BLaER1 (cell line): ENCODE measurements at regions not wholly inside any gene's neighbourhood (a gene's known extent, or its start where the extent isn't known, plus 50 kb on each side); places are given as distances from the start of the nearest gene placed in this dataset.
A peak's percentile ranks its signal among the peaks of the same experiment; 100 is the strongest.
"Not testable (repeated sequence)": the region's sequence is repeated elsewhere in the genome, so short reads cannot be mapped to it uniquely, and the experiment has no call there.

ENCODE experiments used
- H3K27ac ChIP-seq: shearing (Covaris generic); formaldehyde crosslinking; 2 replicates; pipeline ENCODE4 v1.8.1; 2022
- H3K27me3 ChIP-seq: shearing (Covaris generic); formaldehyde crosslinking; 2 replicates; pipeline ENCODE4 v1.8.1; 2022
- H3K36me3 ChIP-seq: shearing (Covaris generic); formaldehyde crosslinking; 2 replicates; pipeline ENCODE4 v1.8.1; 2022
- H3K4me1 ChIP-seq: shearing (Covaris generic); formaldehyde crosslinking; 2 replicates; pipeline ENCODE4 v1.8.1; 2022
- H3K4me2 ChIP-seq: shearing (Covaris generic); formaldehyde crosslinking; 2 replicates; pipeline ENCODE4 v1.8.1; 2022
- H3K4me3 ChIP-seq: shearing (Covaris generic); formaldehyde crosslinking; 2 replicates; pipeline ENCODE4 v1.8.1; 2022
- H3K9ac ChIP-seq: shearing (Covaris generic); formaldehyde crosslinking; 2 replicates; pipeline ENCODE4 v1.8.1; 2022
- H3K9me3 ChIP-seq: shearing (Covaris generic); formaldehyde crosslinking; 2 replicates; pipeline ENCODE4 v1.8.1; 2022
- H4K20me1 ChIP-seq: shearing (Covaris generic); formaldehyde crosslinking; 2 replicates; pipeline ENCODE4 v1.8.1; 2022
- Cebpa-rat ChIP-seq: shearing (Covaris generic); IDR thresholded peaks from 2 replicates; pipeline ENCODE4 v1.8.1; 2022

DNA sequence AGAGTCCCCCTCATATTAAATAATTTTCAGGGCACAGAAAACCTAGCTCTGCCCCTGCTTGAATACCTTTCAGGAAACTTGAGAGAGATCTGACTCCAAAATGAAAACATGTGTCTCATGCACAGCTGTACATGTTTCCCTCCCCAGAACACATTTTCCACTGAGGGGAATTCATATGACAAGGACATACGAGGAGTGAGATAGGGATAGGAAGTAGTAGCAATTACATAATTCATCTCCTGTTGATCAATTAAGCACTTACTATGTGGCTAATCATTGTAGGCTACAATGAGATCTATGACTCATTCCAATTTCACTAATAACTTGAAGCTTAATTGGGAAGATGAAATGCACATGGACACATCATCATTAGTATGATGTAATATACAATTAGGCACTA lies 302.1 kb downstream of the PCDH11X start:
- not testable (repeated sequence) for H3K9ac ChIP-seq, H3K36me3 ChIP-seq, H3K9me3 ChIP-seq, H3K27ac ChIP-seq, H3K4me1 ChIP-seq, H4K20me1 ChIP-seq, H3K4me3 ChIP-seq, H3K4me2 ChIP-seq
- peaks cover 28% of the 10 kb centered on the region for H3K27me3 ChIP-seq

DNA sequence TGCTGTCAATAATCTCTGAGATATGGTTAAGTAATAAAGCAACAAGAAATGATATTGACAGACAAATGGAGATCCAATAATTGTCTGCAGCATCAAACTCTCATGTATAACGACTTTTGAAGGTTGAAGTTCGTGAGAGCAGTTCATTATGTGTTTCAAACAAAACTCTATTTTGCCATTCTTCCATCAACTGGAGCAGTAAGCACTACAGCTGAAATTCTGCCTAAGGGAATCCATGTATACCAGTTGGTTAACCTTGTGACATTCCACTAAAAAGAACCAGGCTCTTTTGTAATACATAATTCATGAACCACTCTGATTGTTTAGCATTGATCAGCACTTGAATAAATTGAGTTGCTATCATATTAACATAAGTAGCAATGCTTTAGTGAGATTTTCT lies 311.6 kb downstream of the PCDH11X start:
- H4K20me1 ChIP-seq, H3K9me3 ChIP-seq, H3K4me2 ChIP-seq, H3K4me1 ChIP-seq, H3K4me3 ChIP-seq, H3K36me3 ChIP-seq, H3K27ac ChIP-seq, H3K9ac ChIP-seq: not testable (repeated sequence)
- peaks cover 18% of the 10 kb centered on the region; the same call in 1 of the 2 replicates for H3K27me3 ChIP-seq

DNA sequence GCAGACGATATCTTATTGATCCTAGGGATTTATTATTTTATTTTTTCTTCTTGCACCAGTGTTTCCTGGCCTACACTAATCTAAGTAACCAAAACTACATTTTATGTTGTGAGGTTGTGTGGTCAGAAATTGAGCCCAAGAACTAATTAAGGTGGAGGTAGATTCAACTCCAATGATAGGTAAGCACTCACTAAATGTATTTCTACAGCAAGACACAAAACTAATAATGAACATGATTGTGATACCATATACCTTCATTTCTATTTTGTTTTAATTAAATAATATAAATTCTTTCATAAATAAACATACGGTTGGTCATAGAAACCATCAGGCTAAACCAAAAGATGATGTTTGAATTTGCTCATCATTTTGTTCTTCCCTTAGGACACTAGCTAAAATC lies 319.0 kb downstream of the PCDH11X start:
- not testable (repeated sequence) for H3K27ac ChIP-seq, H3K36me3 ChIP-seq, H3K4me1 ChIP-seq, H3K4me2 ChIP-seq, H4K20me1 ChIP-seq, H3K9me3 ChIP-seq, H3K4me3 ChIP-seq, H3K9ac ChIP-seq
- H3K27me3 ChIP-seq, result peaks cover 29% of the 10 kb centered on the region

DNA sequence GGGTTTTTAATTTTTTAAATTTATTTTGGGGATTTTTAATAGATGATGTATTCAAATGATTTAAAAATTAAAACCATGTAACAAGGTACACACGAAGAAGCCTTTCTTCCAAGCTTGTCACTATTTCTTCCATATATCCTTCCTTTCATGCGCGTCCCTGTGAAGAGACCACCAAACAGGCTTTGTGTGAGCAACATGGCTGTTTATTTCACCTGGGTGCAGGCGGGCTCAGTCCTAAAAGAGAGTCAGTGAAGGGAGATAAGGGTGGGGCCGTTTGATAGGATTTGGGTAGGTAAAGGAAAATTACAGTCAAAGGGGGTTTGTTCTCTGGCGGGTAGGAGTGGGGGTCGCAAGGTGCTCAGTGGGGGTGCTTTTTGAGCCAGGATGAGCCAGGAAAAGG lies 320.9 kb downstream of the PCDH11X start:
- H3K27me3 ChIP-seq, result peaks cover 38% of the 10 kb centered on the region
- not testable (repeated sequence) for H3K36me3 ChIP-seq, H3K27ac ChIP-seq

DNA sequence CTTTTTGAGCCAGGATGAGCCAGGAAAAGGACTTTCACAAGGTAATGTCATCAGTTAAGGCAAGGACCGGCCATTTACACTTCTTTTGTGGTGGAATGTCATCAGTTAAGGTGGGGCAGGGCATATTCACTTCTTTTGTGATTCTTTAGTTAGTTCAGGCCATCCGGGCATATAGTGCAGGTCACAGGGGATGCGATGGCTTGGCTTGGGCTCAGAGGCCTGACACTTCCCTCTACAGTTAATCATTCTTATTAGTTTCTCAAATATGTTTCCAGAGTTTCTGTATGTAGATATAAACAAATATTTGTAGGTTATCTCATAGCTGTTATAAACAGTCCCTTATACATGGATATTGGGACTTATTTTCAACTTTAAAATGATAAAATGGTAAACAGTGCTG lies 326.5 kb downstream of the PCDH11X start:
- H3K4me3 ChIP-seq, H3K9me3 ChIP-seq, H3K27ac ChIP-seq, H3K9ac ChIP-seq, H3K4me1 ChIP-seq, H3K36me3 ChIP-seq, H4K20me1 ChIP-seq, H3K4me2 ChIP-seq: not testable (repeated sequence)
- H3K27me3 ChIP-seq, result peaks cover 56% of the 10 kb centered on the region

More for the DNA sequence above, 320.9 kb downstream of the PCDH11X start:
- not testable (repeated sequence) for H4K20me1 ChIP-seq, H3K4me1 ChIP-seq, H3K4me3 ChIP-seq, H3K4me2 ChIP-seq, H3K9ac ChIP-seq, H3K9me3 ChIP-seq

DNA sequence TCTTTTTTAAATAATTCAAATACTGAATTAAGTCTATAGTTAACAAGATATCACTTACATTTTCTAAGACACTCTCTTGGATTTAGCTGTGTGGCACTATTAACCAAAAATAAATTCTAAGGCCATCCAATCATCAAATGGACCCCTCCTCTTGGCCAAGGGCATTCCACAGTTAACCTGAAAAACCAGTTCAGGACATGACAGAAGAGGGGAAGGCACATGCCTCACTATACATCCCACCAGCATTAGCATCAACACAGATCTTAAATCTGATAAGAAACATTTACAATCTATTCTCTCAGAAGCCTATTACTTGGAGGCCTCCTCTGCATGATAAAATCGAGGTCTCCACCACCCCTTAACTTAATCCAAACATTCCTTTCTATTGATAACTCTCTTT lies 327.5 kb downstream of the PCDH11X start:
- peaks cover 55% of the 10 kb centered on the region for H3K27me3 ChIP-seq
- H3K9me3 ChIP-seq, H3K4me2 ChIP-seq, H3K27ac ChIP-seq, H4K20me1 ChIP-seq, H3K4me1 ChIP-seq, H3K36me3 ChIP-seq, H3K4me3 ChIP-seq, H3K9ac ChIP-seq: not testable (repeated sequence)

DNA sequence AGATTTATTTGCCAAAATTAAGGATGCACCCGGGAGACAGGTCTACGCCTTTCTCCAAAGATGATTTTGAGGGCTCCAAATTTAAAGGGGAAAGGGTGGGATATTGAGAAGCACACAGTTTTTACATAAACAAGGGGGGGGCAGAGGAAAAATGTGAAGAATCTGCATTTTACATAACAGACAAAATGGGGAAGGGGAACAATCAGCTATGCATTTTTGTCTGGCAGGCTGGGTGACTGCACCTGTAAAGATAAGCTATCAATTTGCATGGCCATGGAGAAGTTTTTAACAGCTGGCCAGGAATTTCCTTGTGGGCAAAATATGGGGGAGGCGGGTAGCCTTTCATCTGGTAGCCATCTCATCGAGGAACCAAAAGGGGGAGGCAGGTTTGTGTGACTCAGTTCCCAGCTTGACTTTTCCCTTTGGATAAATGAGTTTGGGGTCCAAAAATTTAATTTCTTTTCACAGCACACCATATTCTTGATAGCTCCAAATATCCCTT lies 331.3 kb downstream of the PCDH11X start:
- H3K9me3 ChIP-seq, H3K4me1 ChIP-seq, H3K4me2 ChIP-seq, H3K4me3 ChIP-seq, H4K20me1 ChIP-seq, H3K9ac ChIP-seq, H3K27ac ChIP-seq, H3K36me3 ChIP-seq: not testable (repeated sequence)
- peaks cover 48% of the 10 kb centered on the region for H3K27me3 ChIP-seq

DNA sequence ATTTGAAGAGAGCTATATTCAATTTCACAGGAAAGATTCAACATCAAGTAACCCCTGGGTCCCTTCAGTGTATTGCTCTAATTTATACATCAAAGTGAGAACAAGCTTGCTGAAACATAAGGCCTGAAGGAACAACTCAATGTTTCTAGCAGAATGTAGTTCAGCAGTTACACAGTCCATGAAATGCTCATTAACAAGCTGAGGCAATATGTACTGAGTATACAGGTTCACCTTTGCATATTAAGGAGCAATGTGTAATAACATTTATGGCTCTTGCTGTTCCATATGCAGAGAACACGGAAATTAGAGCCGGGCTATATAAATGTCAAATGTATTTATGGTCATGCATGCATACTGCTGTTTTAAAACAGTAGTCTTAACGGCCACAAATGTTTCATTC lies 338.5 kb downstream of the PCDH11X start:
- not testable (repeated sequence) for H3K27ac ChIP-seq, H4K20me1 ChIP-seq, H3K4me2 ChIP-seq, H3K36me3 ChIP-seq, H3K9ac ChIP-seq, H3K9me3 ChIP-seq, H3K4me3 ChIP-seq, H3K4me1 ChIP-seq
- peaks cover 19% of the 10 kb centered on the region for H3K27me3 ChIP-seq

DNA sequence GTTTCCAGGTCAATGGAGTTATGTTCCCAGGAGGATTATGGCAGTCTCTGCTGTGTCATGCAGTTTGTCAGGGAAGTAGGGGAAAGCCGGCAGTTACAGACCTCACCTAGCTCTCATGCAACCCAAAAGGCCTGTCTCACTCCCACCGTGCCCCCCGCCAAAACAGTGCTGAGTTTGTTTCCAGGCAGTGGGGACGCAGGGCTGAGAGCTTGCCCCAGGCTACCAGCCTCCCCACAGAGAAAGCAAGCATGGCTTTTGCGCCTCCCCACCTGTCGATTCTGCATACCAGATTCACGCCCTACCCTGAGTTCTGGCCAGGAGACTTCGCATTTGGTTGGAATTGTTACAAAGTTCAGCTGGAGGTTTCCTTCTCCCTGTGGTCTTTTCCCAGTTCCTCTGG lies 383.9 kb downstream of the PCDH11X start:
- not testable (repeated sequence) for H3K27ac ChIP-seq, H3K36me3 ChIP-seq

DNA sequence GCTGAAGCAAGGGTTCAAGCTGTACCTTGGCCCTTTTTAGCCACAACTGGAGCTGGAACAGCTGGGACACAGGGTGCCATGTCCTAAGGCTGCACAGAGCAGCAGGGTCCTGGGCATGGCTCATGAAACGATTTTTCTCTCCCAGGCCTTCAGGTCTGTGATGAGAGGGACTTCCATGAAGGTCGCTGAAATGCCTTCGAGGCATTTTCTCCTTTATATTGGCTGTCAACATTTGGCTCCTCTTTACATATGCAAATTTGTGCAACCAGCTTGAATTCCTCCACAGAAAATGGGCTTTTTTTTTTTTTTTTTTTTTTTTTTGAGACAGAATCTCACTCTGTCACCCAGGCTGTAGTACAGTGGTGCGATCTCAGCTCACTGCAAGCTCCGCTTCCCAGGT lies 430.8 kb downstream of the PCDH11X start:
- Histone ChIP-seq H3K4me3 (no peak overlapping the region), H3K27ac (no peak overlapping the region), H3K9me3 (peaks cover 5% of the 10 kb centered on the region), H3K36me3 (no peaks in the 10 kb centered on the region), H3K27me3 (peaks cover 55% of the 10 kb centered on the region), H3K9ac (no peak overlapping the region), H4K20me1 (no peaks in the 10 kb centered on the region), H3K4me1 (no peaks in the 10 kb centered on the region), H3K4me2 (no peak overlapping the region)
- no peak for TF ChIP-seq Cebpa-rat

More for the DNA sequence above, 383.9 kb downstream of the PCDH11X start:
- H3K4me3 ChIP-seq, H4K20me1 ChIP-seq, H3K9me3 ChIP-seq, H3K9ac ChIP-seq, H3K4me1 ChIP-seq: not testable (repeated sequence)
- Histone ChIP-seq H3K27me3 (peaks cover 14% of the 10 kb centered on the region), H3K4me2 (peak overlapping the region; percentile 17; the same call in 1 of the 2 replicates)

DNA sequence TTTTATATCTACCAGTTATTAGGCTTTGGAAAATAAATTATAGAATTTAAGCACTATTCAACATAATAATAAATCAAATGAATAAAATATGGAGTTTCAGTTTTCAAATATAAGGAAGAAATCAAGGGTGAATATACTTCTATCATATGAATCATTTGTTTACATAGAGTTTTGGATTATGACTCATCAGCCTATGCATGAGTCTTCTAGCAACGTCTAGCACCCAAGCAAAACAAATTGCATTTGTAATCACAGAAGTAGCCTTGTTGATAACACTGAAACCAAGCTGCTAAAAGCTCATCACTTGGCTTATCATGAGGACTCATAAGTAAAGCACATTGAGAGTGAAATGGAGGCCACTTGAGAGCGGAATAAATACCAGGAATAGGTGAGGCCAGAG lies 434.6 kb downstream of the PCDH11X start:
- Histone ChIP-seq H3K27ac (no peak overlapping the region), H4K20me1 (no peaks in the 10 kb centered on the region), H3K4me3 (no peak overlapping the region), H3K4me2 (no peak overlapping the region), H3K9me3 (peaks cover 5% of the 10 kb centered on the region), H3K9ac (no peak overlapping the region), H3K4me1 (no peaks in the 10 kb centered on the region), H3K36me3 (no peaks in the 10 kb centered on the region), H3K27me3 (peaks cover 34% of the 10 kb centered on the region)
- TF ChIP-seq Cebpa-rat, result no peak

DNA sequence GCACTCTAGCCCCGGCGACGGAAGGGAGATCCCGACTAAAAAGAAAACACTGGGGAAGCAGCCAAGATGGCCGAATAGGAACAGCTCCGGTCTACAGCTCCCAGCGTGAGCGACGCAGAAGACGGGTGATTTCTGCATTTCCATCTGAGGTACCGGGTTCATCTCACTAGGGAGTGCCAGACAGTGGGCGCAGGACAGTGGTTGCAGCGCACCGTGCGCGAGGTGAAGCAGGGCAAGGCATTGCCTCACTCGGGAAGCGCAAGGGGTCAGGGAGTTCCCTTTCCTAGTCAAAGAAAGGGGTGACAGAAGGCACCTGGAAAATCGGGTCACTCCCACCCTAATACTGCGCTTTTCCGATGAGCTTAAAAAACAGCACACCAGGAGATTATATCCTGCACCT lies 435.8 kb downstream of the PCDH11X start:
- not testable (repeated sequence) for H3K36me3 ChIP-seq, H4K20me1 ChIP-seq, H3K4me2 ChIP-seq, H3K9ac ChIP-seq, H3K27ac ChIP-seq, H3K9me3 ChIP-seq, H3K4me1 ChIP-seq, H3K4me3 ChIP-seq
- H3K27me3 ChIP-seq, result peaks cover 22% of the 10 kb centered on the region
